ENCODE measurements at regions not wholly inside any gene's neighbourhood (a gene's known extent, or its start where the extent isn't known, plus 50 kb on each side); places are given as distances from the start of the nearest gene placed in this dataset.
"Not testable (repeated sequence)": the region's sequence is repeated elsewhere in the genome, so short reads cannot be mapped to it uniquely, and the experiment has no call there.

DNA sequence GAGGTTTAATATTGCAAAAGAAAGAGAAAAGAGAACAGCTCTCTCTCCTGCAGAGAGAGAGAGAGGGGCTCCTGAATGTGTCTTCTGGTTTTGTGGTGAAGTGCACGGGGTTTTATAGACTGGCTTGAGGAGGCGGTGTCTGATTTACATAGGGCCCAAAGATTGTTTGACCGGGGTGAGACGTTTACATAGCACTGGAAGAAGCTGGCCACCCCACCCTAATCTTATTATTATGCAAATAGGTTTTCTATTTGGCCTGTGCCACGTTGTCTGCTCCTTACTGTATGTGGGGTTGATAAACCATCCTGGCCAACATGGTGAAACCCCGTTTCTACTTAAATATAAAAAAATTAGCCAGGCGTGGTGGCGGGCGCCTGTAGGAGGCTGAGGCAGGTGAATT is 268.6 kb downstream of the SV2B start:
- Mint-ChIP-seq H3K4me3 (no peak overlapping the region), H3K27ac (no peak overlapping the region), H3K36me3 (no peaks in the 10 kb centered on the region), H3K4me1 (ENCODE audit: unreplicated experiment) (no peaks in the 10 kb centered on the region), H3K9me3 (peaks cover 11% of the 10 kb centered on the region), H3K27me3 (peaks cover 5% of the 10 kb centered on the region)
- TF ChIP-seq, protein P1, sequence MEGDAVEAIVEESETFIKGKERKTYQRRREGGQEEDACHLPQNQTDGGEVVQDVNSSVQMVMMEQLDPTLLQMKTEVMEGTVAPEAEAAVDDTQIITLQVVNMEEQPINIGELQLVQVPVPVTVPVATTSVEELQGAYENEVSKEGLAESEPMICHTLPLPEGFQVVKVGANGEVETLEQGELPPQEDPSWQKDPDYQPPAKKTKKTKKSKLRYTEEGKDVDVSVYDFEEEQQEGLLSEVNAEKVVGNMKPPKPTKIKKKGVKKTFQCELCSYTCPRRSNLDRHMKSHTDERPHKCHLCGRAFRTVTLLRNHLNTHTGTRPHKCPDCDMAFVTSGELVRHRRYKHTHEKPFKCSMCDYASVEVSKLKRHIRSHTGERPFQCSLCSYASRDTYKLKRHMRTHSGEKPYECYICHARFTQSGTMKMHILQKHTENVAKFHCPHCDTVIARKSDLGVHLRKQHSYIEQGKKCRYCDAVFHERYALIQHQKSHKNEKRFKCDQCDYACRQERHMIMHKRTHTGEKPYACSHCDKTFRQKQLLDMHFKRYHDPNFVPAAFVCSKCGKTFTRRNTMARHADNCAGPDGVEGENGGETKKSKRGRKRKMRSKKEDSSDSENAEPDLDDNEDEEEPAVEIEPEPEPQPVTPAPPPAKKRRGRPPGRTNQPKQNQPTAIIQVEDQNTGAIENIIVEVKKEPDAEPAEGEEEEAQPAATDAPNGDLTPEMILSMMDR (conservative IDR thresholded peaks at IDR 0.05), result no peak
- no peak for DNase-seq (ENCODE audit: extremely low spot score, unreplicated experiment)

DNA sequence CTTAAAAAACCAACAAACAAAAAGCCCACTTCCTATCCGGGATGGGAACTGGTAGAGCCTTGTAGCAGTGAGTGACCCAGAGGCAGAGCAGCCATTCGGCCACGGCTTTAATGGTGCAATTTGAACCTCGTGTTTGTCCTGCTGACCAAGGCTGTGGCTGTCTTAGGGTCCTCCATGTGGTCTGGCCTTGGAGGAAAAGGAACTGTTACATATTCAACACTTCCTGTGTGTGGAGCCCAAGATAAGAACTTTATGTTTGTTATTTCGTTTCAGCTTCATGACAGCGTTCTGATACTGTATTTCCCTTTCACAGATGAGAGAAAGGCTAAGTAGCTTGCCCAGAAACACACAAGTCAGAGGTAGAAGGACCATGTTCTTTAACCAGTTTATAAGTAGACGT is 269.8 kb downstream of the SV2B start:
- Mint-ChIP-seq H3K27me3 (peaks cover 5% of the 10 kb centered on the region), H3K4me1 (ENCODE audit: unreplicated experiment) (no peaks in the 10 kb centered on the region), H3K4me3 (no peak overlapping the region), H3K9me3 (peaks cover 11% of the 10 kb centered on the region), H3K36me3 (no peaks in the 10 kb centered on the region), H3K27ac (no peak overlapping the region)
- DNase-seq (ENCODE audit: extremely low spot score, unreplicated experiment), result no peak
- TF ChIP-seq, protein P1 (conservative IDR thresholded peaks at IDR 0.05), result no peak

DNA sequence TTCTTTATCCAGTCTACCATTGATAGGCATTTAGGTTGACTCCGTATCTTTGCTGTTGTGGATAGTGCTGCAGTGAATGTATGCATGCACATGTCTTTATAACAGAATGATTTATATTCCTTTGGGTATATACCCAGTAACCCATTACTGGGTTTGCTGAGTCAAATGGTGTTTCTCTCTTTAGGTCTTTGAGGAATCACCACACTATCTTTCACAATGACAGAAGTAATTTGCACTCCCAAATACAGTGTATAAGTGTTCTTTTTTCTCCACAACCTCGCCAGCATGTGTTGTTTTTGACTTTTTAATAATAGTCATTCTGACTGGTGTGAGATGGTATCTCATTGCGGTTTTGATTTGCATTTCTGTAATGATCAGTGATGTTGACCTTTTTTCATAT is 271.3 kb downstream of the SV2B start:
- H3K36me3 Mint-ChIP-seq; H3K27me3 Mint-ChIP-seq; H3K4me1 Mint-ChIP-seq (ENCODE audit: unreplicated experiment); DNase-seq (ENCODE audit: extremely low spot score, unreplicated experiment); H3K27ac Mint-ChIP-seq; H3K9me3 Mint-ChIP-seq; H3K4me3 Mint-ChIP-seq: not testable (repeated sequence)

DNA sequence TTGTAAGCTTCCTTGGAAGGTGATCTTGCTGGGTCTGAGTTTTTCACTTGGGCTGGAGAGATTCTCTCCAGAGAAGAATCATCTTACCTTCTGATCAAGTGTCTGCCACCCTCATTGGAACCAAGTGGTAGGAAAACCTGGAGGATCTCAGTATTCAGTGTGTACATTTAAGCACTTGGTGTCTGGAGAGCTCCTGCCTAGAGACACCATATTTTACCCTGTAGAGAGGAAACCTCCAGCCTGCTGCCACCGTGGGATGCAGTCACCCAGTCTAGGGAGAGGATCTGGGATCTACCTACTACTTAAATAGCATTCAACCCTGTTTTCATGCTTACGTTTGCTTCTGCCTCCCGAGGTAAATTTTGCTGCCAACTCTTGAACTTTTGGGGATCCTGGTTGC is 274.3 kb downstream of the SV2B start:
- TF ChIP-seq, protein P1 (conservative IDR thresholded peaks at IDR 0.05), result no peak
- no peak overlapping the region for H3K27ac Mint-ChIP-seq
- H3K4me3 Mint-ChIP-seq, result no peak overlapping the region
- no peaks in the 10 kb centered on the region for H3K4me1 Mint-ChIP-seq (ENCODE audit: unreplicated experiment)
- H3K9me3 Mint-ChIP-seq, result peaks cover 5% of the 10 kb centered on the region
- no peaks in the 10 kb centered on the region for H3K36me3 Mint-ChIP-seq
- DNase-seq (ENCODE audit: extremely low spot score, unreplicated experiment), result no peak
- peaks cover 5% of the 10 kb centered on the region for H3K27me3 Mint-ChIP-seq

DNA sequence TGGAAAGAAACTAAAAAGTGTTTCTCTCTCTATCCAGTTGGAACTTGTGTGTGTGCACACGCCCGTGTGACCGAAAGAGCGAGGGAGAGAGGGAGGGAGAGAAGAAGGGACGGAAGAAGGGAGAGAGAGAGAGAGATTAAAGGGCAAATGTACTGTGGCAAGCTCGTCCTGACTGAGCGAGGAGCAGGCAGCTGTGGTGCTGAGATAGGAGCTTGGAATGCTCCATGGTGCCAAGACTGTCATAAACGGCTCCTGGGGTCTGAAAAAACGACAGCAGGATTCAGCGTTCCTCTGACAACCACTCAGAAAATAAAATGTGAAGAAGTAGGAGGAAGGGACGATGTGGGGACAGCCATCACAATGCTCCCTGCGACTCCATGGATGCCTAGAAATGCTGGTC is 276.0 kb downstream of the SV2B start:
- TF ChIP-seq, protein P1 (conservative IDR thresholded peaks at IDR 0.05), result no peak
- Mint-ChIP-seq H3K27me3 (peaks cover 5% of the 10 kb centered on the region), H3K4me1 (ENCODE audit: unreplicated experiment) (no peaks in the 10 kb centered on the region), H3K9me3 (peaks cover 5% of the 10 kb centered on the region), H3K4me3 (no peak overlapping the region), H3K27ac (no peak overlapping the region), H3K36me3 (no peaks in the 10 kb centered on the region)
- DNase-seq (ENCODE audit: extremely low spot score, unreplicated experiment), result no peak

DNA sequence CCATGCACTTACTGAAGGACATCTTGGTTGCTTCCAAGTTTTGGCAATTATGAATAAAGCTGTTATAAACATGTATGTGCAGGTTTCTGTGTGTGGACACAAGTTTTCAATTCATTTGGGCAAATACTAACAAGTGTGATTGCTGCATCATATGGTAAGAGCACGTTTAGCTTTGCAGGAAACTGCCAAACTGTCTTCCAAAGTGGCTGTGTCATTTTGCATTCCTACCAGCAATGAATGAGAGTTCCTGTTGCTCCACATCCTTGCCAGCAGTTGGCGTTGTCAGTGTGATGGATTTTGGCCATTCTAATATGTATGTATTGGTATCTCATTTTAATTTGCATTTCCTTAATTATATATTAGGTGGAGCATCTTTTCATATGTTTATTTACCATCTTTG is 280.1 kb downstream of the SV2B start:
- DNase-seq (ENCODE audit: extremely low spot score, unreplicated experiment), result no peak
- TF ChIP-seq, protein P1 (conservative IDR thresholded peaks at IDR 0.05), result no peak
- Mint-ChIP-seq H3K36me3 (no peaks in the 10 kb centered on the region), H3K27me3 (peaks cover 5% of the 10 kb centered on the region), H3K4me1 (ENCODE audit: unreplicated experiment) (no peaks in the 10 kb centered on the region), H3K4me3 (no peak overlapping the region), H3K9me3 (no peaks in the 10 kb centered on the region), H3K27ac (no peak overlapping the region)
